Dermis microvascular lymphatic vessel endothelial cell (primary cell): ENCODE measurements at regions not wholly inside any gene's neighbourhood (a gene's known extent, or its start where the extent isn't known, plus 50 kb on each side); places are given as distances from the start of the nearest gene placed in this dataset.

ENCODE experiments used
- DNase-seq, 2 donors: peaks; one replicate each; pipeline versions ENCODE4 v3.0.0 to v3.0.0-alpha.2; 2010; ENCODE audit warnings: low read depth in 2 of 2

DNA sequence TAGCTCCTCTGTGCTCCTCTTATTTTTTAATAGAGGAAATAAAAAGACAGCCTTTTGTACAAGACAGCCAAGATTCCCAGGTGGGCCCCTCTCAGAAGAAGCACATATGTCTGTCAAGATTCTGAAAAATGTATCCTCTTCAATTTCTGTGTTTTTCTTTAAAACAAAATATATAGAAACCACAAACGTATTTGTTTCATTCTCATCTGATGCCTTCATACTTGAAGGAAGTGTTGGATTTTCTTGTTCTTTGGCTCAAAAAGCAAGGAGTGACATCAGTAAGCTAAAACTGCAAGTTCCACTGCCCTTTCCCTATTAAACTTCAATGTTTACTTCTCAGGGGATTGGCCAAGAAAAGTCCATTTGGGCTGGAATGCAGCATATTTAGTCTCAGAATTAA, 193.8 kb upstream of the OSR1 start:
- no peak for DNase-seq

GRCh38 chr2:19550750-19551149, 192.3 kb upstream of the OSR1 start:
- no peak for DNase-seq

DNA sequence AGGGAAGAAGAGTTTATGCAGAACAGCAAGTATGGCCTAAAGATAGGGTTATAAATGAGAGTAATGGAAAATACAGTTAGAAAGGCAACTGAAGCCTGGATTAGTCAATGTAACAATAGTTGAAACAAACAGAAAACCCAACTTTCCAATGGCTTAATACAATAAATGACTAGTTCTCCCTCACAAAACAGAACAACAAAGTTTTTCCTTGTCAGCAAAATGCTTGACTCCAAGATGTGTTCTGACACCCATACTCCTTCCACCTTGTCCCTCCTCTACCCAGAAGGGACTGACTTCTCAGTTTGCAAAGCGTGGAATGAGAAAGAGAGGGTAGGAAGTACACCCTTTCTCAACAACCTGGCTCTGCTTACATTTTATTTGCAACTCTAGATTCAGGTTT, 191.4 kb upstream of the OSR1 start:
- no peak for DNase-seq

DNA sequence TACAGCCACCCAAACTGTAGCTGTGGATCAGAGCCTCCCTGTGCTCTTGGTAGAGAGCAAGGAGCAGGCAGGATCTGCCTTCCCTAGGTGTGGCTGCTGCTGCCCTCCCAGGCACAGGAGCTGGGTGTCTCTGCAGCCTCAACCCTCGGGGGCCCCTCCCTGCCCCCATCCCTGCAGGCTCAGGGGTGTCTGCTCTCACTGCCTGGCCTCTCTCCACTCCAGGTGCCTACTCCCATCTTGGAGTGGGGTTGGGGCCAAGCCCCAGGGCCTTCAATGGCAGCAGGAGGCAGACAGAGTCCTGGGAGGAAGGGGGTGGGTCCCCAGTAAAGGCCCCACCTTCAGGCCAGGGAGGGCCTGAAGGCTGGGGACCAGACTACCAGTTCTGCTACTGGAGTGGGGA, 189.7 kb upstream of the OSR1 start:
- DNase-seq, result no peak

- DNase-seq, result no peak
Observed at GRCh38 chr2:19547321-19547720, 188.9 kb upstream of the OSR1 start.

DNA sequence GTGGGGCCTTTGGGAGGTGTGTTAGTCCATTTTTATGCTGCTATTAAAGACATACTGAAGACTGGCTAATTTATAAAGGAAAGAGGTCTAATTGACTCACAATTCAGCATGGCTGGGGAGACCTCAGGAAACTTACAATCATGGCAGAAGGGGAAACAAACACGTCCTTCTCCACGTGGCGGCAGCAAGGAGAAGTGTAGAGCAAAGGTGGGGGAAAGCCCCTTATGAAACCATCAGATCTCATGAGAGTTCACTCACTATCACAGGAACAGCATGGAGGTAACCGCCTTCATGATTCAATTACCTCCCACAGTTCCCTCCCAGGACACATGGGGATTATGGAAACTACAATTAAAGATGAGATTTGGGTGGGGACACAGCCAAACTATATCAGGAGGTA, 187.1 kb upstream of the OSR1 start:
- no peak for DNase-seq

GRCh38 chr2:19543663-19544383, 185.4 kb upstream of the OSR1 start:
- no peak for DNase-seq

DNA sequence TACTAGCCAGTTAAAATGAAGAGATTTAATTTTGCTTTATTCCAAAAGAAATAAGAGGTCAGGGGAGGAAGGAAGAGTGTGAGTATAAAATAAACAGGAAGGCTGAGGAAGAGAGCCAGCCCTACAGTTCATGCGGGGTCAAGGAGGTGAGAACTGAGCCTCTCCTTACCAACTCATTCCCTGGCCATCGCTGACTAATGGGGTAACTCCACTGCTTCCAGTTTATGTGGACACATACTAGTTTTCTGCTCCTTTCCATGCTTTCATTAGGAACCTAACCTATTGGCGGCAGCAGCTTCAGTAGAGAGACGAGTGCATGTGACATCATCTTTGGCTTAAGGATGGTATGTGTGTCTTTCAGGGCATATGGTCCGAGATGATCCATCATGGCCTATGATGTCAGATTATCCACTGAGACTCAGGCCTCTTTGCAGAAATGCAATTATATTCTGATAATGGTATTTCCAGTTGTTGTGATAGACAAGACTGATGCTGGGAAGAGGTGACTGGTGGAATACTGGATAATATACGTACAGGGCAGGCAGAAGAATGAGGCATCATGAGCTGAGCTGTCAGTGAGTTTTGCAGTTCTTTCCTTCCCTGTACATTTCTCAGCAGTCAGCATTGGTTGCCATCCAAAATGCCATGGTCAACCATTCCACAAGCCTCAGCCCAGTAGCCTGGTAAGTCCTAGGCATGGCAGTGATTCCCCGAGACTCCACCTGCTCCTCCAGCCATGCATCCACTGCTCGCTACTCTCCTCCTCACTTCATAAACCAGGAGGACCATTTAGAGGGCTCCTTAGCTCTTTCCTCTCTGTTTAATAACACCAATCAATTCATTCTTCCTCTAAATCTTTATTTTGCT, 184.6 kb upstream of the OSR1 start:
- DNase-seq, result no peak

DNA sequence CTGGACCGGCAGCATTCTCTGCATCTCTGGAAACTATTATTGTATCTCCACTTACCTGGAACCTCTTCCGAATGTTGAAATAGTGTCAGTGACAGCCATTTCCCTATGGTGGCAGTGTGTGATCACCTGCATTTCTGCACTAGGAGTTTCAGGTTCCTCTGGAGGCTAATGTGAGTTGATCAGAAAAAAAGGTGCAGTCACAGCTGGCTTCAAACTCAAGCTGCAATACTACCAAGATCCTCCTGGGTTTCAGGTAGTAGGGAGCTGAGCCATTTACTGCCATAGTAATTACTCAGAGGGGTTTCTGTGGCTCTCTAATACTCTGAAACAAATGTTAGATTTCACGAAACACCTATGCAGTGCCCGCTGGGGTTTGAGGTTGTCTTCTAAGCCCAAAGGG, 183.5 kb upstream of the OSR1 start:
- no peak for DNase-seq

DNA sequence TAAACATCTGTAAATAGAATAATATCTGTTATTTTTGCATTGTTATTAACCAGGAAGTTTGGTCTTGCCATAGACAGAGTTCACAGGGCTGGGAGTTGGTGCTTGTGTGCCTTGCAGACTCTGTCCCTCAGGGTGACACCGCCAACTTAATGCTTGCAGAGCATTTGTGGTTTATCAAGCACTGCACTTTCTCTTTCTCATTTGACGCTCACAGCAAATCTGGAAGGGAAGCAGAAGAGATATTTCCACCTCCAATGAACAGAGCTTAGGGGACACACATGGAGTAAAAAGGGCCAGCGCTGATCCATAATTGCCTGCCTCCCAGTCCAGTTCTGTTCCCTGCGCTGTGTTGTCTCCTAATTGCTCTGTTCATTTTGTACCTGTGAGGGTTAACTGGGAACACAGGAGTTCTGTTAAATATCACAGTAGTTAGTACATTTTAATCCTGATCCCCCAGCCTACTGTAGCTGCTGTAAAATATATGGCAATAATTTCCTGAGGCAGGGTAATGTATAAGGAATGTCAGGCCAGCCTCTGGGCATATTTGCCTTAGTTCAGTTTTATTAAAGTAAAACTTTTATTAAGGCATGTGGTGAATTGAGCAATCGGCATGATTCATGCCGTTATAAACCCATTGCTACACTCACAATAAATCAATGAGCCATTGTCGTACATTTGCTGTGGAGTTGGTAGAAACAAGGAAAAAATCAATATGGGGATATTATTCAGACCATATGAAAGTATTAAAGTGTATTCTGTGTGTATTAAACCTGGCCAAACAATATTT, 182.5 kb upstream of the OSR1 start:
- DNase-seq, result no peak

DNA sequence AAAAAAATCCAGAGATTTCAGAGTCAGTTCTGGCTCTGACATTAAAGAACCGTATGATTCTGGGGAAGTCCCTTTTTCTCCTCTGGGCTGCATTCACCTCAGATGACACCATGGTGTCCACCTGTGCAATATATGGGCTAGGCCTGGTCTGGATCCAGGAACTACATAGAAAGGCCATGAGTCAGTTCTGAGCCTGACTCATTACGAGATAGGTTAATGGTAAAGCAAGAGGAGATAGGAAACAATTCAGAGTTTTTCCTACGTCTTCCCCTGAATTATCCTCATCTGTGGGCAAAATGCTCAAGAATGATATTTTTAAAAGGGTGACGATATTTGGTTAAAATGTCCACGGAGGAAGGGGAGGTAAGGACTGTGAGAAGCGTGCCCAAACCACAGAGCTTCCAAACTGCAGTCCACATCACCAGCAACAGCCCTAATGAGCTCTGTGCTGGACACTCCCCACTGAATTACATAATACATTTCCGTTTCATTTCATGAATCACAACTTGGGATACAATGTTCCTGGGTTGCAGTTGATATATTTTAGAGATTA, 180.1 kb upstream of the OSR1 start:
- peak; percentile 51 to 54 for DNase-seq

DNA sequence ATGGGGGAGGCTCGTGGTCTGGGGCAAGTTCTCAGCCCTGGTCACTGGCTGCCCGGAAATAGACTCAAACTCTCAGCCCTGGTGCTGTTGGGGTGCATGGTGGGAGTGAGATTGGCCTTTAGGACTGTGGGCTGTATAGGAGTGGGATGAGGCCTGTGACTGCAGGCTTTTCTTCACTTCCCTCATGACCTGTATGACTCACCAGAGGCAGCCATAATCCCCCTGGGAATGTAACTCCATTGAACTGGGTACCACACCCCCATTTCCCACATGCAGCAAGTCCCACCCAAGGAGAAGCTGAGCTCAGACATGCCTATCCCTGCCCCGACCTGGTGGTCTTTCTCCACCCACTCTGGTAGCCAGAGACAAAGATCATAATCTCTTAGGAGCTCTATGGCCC, 177.7 kb upstream of the OSR1 start:
- DNase-seq, result no peak

DNA sequence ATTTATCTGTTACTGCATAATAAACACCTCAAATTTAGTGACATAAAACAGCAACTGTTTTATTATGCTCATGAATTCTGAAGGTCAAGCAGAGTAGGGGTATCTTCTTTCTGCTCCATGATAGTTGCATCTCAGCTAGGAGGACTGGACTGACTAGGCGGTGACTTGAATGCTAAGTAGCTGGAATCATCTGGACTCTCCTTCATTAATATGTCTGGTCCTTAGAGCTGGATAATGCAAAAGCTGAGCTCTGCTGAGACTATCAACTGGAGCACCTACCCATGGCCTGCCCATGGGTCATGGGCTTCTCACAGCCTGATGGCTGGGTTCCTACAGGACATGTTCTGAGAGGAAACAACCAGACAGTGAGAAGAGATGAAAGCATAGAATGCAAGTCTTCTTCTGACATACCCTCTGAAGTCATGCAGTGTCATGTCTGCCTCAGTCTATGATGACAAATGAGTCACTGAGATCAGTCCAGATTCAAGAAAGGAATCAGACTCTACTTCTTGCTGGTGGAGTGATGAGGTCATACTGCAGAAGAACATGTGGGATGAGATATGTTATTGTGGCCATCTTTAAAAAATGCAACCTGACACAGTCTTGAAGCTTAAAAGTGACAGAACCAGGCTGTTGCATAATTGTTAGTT, 174.2 kb upstream of the OSR1 start:
- DNase-seq, result no peak

DNA sequence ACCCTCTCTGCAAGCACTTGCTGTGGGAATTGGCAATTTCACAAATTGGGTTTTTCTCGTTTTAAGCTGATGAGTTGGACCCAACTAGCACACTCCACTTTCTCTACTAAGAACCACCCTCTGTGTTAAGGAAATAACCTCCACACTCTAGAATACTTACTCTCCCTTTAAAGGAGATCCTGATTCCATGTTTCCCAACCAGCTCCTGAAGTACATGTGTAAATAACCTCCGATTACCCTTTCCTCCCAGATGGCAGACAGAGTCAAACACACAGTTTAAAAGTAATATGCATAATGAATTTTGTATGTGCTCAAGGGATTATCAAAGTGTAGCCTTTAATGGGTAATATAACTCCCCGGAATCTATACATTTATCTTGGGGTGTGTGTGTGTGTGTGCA, 171.3 kb upstream of the OSR1 start:
- DNase-seq, result no peak

DNA sequence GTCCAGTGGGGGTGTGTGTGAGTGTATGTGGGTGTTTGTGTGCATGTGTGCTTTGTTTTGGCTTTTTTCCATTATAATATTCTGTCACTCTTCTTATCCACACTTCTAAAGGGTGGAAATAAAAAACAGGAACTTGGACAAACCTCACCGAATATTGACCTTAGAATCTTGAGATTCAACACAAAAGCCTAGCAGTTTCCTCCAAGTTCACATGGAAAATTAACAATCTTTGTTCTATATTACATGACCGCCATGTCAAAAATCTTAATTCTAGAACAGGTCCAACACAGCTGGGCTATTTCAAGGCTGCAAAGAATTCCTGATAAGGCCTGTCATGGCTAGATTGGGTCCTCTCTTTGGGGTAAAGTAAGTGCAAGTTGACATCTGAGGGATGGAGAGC, 169.3 kb upstream of the OSR1 start:
- DNase-seq, result no peak

DNA sequence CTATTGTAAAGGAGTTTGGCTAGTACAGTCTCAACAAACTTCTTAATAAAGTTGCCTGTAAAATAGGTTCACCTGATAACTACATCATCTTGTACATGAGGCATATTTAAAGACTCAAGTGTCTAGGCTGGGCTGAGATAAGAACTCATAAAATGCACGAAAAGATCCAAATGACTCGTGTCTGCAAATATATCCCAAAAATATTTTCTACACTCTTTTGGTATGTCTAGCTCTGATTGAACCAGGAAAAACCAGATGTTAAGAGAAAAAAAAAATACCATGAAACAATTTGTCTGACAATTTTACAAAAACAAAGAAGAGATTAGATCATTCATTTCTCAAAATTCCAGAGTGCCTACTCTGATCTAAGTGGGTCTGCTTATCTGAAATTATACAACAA, 166.9 kb upstream of the OSR1 start:
- DNase-seq, result no peak

GRCh38 chr2:19519045-19519444, 160.6 kb upstream of the OSR1 start:
- DNase-seq, result no peak

DNA sequence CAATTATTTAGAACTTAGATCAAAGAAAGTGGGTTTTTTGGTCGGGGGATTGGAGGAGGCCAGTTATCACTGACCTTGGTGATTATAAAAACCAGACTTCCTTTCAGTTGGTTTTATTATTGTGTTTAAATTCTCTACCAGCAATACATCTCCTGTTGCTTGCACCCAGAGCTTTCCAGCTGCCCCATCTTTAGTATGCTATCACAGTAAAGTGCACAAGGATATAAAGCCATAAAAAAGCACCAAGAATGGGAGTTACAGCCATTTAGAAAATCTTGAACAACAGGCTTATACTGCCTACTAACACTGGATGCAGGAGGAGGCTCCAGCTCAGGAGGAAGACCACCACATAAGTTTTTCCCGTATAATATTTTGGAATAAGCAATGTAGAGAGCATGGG, 148.7 kb upstream of the OSR1 start:
- no peak for DNase-seq

DNA sequence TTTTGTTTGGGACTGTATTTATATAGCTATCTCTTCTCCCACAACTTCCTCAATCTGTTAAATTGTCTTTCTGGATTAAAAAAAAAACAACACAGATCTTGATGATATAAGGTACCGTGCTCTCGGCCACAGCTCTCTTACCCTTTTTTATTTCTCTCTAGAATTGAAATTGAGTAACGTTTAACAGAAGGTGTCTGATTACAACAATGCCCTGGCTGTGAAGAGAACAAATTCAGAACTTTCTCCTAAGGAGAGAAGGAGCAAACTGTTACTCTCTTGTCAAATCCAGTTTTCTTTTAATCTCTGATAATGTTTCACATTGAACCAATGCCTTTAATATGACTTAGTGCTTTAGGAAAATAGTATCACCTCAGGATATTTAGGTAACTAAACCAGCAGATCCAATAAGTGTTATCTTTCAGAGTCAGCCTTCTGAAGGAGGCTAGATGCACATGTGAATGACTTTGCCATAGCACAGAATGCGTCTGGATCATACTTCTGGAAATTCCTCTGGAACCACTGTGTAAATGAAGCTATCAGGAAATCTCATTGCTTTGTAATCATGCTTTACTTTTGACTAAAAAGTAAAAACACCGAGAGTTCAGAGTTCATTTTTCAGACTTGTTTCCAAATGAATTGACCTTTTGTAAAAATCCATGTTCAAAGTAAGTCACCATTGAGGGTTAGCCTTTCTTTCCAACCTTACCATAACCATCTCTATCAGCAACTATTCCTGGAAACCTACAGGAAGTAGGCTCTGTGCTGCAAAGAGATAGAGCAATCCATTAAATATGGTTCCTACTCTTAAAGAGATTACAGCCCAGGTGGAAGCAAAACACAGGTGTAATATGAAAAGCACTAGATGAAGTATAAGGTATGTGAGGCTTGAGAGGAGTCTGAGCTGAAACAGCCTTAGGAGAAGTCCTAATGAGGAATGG, 147.0 kb upstream of the OSR1 start:
- DNase-seq, result no peak

DNA sequence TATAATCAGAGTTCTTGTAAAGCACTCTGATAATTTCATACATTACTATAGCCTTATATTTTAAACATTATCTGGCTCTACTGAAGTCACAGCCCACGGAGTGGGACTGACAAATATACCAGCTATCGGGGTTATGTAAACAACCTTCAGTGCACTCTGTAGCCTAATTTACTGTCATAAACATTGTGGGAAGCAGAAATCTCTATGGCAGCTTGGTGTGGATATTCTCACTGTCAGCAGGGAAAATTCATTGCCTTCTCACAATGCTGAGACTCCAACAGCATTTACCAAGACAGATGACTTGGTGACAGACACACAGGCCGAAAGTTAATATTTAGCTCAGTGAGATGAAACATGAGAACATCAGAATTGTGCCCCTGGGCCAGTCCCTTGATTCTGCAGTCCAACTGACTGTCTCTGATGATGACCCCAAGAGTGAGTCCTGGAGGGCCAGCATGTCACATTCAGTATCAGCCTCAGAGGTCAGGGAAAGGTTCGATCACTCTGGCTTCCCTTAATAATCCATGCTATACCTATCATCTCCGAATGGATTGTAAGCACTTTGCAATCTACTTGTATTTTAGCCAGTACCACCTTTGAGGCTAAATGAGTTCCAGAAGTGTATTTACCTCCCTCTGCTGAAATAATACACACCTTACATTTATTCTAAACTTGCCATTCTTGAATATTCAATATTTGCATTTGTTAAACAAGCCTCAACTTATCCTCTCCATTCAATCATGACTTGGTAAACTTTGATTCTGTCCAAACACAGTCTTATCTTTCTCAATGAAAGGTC, 146.2 kb upstream of the OSR1 start:
- no peak for DNase-seq
